Body of pancreas (tissue), 4 donors: ENCODE measurements at regions not wholly inside any gene's neighbourhood (a gene's known extent, or its start where the extent isn't known, plus 50 kb on each side); places are given as distances from the start of the nearest gene placed in this dataset.

Experiments used
- POLR2A ChIP-seq, 3 donors: fragments of 450-650 bp; IDR thresholded peaks; one replicate each; pipeline ENCODE4 v1.6.1; 2016; ENCODE audit warnings: antibody characterized with exemption in 3 of 3, mild to moderate bottlenecking in 2 of 3
- TF ChIP-seq, protein P1 (sequence below), 7 experiments: fragments of 450-650 bp in 4 of 7; fragments of 200-600 bp in 3 of 7; sonication (generic) in 3 of 7; IDR thresholded peaks; one replicate each; pipeline ENCODE4 v1.5.1; 2016 to 2019; ENCODE audit warnings: antibody characterized with exemption in 7 of 7

DNA sequence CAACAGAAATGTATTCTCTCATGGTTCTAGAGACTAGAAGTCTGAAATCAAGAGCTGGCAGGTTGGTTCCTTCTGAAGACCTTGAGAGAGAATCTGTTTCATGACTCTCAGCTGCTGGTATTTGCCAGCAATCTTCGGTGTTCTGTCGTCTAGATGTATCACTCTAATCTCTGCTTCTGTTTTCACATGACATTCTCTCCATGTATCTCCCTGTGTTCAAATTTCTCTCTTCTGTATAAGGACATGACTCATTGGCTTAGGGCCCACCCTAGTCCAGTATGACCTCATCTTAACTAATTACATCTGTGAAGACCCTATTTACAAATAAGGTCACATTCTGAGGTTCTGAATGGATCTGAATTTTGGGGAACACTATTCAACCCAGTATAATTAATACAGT is 82.3 kb downstream of the ANKRD7 start:
- TF ChIP-seq, protein P1, sequence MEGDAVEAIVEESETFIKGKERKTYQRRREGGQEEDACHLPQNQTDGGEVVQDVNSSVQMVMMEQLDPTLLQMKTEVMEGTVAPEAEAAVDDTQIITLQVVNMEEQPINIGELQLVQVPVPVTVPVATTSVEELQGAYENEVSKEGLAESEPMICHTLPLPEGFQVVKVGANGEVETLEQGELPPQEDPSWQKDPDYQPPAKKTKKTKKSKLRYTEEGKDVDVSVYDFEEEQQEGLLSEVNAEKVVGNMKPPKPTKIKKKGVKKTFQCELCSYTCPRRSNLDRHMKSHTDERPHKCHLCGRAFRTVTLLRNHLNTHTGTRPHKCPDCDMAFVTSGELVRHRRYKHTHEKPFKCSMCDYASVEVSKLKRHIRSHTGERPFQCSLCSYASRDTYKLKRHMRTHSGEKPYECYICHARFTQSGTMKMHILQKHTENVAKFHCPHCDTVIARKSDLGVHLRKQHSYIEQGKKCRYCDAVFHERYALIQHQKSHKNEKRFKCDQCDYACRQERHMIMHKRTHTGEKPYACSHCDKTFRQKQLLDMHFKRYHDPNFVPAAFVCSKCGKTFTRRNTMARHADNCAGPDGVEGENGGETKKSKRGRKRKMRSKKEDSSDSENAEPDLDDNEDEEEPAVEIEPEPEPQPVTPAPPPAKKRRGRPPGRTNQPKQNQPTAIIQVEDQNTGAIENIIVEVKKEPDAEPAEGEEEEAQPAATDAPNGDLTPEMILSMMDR (IDR thresholded peaks at IDR 0.05) = no peak
- no peak for TF ChIP-seq POLR2A (IDR thresholded peaks at IDR 0.05)
